GM21381 (cell line): ENCODE measurements at regions not wholly inside any gene's neighbourhood (a gene's known extent, or its start where the extent isn't known, plus 50 kb on each side); places are given as distances from the start of the nearest gene placed in this dataset.

ENCODE experiments used
- ATAC-seq: cut with Tn5 transposase; IDR thresholded peaks from one replicate; pipeline ENCODE4 v1.9.1; 2021; ENCODE audit warnings: mild to moderate bottlenecking, moderate library complexity; ENCODE audit not compliant: unreplicated experiment

DNA sequence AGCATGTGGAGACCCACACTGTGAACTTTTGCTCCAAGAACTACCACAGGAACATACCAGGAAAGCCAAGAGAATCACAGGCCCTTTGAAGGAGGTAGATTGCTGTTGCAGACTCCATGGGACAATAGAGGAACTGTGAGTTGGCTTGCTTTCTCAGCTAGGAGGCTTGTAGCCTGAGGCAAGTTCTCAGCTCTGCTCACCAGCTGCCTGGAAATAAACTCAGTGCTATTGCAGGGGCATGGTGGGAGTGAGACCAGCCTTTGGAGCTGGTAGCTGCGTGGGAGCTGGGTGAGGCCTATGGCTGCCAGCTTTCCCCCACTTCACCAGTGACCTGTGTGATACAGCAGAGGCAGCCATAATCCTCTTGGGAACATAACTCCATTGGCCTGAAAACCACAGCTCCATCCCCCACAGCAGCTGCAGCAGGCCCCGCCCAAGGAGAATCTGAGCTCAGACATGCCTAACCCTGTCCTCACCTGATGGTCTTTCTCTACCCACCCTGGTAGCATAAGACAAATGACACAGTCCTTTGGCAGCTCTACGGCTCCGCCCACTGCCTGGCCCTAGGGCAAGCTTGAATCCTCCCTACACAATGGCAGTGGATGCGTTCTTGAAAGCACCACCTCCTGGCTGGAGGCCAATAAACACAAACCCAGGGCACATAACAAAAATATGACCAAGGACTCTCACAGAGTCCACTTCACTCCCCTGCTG is 389.5 kb downstream of the KIF4B start:
- ATAC-seq = no peak

DNA sequence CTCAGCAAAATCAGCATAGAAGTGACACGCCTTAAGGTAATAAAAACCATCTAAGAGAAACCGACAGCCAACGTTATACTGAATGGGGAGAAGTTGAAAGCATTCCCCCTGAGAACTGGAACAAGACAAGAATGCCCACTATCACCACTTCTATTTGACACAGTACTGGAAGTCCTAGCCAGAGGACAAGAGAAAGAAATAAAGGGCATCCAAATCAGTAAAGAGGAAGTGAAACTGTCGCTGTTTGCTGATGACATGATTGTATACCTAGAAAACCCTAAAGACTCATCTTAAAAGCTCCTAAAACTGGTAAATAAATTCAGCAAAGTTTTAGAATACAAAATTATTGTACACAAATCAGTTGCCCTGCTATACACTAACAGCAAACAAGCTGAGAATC is 393.3 kb downstream of the KIF4B start:
- no peak for ATAC-seq

DNA sequence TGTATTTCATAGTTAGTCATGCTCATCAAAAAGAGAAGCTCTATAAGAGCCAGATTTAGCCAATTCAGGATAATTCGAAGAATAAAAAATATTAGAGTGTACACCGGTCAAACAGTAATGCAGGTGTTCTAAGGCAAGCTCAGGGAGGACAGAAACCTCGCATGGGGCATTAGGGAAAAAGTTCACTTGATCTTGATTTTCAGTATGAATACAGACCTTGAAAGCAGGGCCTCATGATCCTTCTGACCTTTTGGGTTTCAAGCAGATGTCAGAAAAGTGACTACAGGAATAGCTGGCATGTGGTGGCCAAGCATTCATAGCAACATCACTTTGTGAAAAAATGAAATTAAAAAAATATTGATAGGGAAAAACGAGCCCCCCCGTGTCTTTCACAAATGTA is 394.9 kb downstream of the KIF4B start:
- no peak for ATAC-seq

DNA sequence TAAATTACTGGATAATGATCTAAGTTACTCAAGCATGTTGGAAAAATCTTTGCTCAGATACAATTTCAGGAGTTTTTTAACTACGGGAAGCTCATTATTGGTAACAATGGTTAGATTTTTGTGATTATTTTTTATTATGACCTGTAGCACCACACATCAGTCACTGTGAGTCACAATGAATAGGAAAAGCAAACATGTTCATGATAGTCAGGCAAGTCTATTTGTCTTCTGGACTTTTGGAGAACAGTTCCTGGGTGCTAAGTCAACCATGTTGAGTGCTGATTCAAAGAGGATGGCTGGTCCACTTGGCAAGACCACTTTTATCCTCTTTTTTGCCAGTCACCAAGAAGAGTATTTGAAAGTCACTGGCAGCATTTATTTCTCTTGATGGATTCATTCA is 403.2 kb downstream of the KIF4B start:
- no peak for ATAC-seq

DNA sequence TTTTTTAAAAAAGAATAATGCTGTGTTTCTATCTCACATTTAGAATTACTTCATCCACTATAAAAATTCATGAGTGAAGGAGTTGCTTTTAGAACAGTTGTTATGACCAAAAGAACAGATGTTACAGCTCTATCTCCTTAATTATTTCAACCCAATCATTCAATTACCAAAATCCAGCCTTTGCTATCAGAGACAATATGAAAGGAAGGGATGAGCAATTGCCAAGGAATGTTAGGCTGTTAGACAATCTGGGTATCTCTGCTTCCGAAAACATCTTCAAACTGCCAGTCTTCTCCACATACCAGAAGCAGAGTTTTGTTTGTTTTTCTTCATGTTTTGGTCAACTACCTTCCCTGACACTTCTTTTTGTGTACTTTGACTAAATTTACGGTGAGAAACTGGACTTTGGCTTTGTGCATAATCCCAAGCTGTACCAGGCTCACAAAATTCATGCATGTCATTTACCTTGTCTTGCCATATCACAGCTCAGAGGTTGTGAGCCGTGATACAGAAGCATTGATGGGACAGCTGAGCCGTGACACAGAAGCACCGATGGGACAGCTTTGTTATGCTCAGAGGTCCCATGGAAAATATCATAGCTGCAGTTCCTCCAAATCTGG is 405.5 kb downstream of the KIF4B start:
- ATAC-seq = no peak

DNA sequence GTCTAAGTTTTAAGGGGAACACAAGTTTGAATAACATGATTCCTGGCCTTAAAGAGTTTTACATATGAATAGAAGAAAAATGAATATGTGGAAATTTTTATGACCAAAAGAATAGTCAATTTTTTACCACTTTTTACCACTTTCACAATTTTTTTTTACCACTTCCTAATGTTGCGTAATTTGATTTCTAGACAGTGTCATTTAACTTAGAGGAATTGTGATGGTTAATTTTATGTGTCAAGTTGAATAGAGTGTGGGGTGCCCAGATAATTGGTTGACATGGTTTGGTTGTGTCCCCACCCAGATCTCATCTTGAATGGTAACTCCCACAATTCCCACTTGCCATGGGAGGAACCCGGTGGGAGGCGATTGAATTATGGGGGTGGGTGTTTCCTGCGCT is 416.6 kb downstream of the KIF4B start:
- ATAC-seq = no peak

DNA sequence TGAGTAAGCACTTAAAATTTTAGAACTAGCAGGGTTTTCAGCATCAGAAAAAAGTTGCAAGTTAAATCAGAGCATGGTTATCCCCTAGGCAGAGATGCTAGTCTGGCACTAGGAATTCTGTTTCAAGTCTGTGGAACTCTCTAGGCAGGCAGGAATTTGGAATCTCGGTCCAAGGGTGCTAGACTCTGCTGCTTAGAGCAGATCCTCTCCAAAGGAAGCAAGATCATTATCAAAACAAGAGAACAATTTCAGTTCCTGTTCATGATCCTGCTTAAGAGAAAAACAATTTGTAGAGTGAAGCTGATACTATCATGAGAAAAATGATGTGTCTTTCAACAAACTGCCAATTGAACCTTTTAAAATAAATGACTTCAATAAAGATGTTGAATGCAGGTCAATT is 420.7 kb downstream of the KIF4B start:
- ATAC-seq = no peak

DNA sequence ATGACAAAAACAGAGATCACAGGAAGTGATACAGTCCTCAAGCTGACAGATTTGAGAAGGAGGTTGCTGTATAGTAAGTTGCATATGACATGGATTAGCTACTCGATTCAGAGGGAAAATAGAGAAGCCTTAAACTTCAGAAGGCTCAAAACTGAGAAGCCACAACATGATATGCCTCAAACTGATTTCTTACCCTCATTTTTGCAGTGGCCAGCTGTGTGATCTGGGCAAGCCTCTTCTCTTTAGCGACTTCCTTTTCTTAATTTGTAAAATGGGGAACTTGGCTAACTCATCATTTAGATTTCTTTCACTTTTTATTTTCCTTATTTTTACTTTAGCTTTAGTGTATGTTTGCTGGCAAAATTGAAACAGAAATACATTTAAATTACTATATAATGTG is 421.1 kb downstream of the KIF4B start:
- no peak for ATAC-seq

DNA sequence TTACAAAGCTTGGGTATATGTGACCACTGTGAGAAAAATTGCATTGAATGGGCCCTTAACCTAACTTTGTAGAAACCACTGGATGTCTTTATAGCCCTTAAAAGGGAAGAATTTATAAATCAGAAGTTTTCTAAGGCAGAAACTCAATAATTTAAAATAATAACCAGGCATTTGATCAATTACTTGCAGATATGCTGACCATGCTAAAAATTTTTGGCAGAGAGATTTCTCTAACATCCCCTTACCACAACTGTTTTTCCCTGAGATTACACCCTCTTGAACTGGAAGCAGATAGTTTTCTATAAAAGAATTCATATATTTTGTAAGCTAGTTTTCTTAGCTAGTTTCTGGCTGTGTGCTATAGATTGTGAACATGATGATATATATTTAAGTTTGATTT is 428.3 kb downstream of the KIF4B start:
- ATAC-seq = no peak

- ATAC-seq = no peak
These were observed 437.6 kb downstream of the KIF4B start for GRCh38 chr5:155451106-155451505.

DNA sequence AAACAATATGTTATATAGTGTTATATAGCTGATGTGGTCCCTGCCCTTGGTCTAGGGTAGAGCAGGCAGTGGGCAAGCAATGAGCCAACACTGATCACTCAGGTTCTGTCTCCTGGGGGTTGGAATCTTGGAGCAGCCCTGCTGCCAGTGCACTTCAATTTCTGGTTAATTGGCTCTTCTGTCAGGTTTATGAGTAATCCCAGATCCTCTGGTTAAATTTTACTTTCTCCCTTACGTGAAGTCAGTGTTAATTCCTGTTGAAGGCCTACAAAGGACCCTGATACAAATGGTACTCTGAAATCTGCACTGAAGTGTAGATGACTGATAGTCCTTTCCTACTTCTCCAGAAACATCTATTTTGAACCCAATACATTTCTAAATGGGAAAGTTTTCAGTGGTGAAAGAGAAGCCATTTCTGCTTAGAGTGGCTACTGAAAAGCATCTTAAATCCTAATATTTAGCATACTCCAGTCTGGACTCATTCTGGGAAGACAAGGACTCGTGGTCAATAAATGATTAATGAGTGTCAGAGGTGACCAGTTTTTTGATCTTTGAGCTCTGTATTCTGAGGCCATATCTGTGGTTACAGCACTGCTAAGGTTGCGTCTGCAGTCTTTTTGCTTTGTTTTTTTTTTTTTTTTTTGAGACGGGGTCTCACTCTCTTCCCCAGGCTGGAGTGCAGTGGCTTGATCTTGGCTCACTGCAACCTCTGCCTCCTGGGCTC is 442.4 kb downstream of the KIF4B start:
- no peak for ATAC-seq

DNA sequence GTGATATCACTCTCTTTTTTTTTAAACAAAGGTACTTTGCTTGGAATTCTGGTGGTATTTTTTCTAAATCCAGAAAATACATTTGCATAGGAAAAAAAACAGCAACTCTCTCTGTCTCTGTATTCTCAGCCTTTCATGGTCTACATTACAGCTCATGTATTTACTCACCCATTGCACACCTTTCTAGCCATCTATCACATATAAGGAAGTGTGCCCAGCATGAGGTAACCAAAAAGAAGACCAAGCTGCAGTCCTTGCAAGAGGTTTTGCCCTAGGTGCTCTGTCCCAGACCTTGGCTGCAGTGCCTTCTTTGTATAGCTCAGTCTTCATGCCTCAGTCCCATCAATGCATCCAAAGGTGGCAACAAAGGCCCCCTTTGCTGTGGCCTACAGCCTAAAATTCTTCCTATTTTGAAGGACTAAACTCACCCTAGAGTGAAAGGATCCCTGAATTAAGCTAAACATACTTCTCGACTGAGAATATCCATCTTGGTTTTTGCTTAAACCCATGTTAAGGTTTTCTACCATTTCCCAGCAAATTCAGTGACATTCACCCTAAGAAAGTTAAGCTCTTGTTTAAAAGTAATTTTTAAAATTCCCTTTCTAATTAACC is 446.4 kb downstream of the KIF4B start:
- no peak for ATAC-seq

GRCh38 chr5:155460501-155460931 is 447.0 kb downstream of the KIF4B start:
- no peak for ATAC-seq

GRCh38 chr5:155461304-155461703 is 447.7 kb downstream of the KIF4B start:
- no peak for ATAC-seq

DNA sequence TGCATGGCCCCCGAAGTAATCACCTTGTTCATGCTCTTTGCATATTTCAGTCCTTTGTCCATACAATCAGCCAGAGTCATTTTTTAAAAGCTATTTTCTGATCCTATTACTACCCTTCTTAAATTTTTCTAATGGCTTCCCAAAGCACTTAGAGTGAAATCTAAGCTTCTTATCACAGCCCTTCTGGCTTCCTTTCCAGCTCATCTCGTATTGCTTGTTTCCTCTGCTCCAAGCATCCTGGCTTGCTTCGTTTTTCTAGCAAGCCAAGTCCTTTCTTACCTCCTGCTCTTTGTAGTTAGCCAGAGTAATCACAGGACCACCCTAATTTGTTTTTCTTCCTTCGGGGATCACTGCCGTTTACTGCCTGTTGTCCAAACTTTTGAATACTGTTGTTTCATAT is 453.3 kb downstream of the KIF4B start:
- no peak for ATAC-seq

DNA sequence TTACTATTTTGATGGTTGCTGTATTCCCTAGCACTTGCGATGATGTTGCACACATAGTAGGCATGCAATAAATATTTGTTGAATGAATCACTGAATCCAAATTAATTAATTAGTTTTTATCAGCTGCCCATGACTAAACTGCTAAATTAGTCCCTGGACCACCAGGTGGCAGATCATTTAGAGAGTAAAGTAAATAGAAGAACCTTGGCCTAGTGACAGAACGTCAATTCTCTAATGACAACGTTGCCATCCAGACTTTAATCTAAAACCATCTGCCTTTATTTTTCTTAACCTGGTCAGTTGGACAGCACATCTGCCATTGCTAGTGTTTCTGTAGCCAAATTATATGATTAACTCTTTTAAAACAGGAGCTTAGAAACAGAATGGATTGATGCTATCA is 457.5 kb downstream of the KIF4B start:
- no peak for ATAC-seq

DNA sequence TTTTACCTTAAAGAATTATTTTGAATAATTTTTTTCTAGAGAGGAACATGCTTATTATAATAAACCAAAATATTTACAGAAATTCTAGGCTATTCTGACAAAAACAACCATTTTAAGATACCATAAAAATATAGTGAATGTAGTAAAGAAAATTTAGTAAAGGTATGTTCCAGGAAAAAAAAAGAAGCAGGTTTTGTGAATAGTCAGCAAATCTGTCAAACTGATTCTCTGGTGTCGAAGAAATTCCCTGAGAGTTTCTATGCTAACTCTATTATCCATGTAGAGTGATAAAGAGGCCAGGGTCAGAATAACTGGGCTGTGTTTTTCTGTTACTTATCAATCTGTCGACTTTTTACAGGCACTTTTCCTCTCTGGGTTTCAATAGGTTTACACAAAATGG is 459.2 kb downstream of the KIF4B start:
- no peak for ATAC-seq

GRCh38 chr5:155475318-155475717 is 461.8 kb downstream of the KIF4B start:
- ATAC-seq = no peak

- no peak for ATAC-seq
These were observed 467.2 kb downstream of the KIF4B start for GRCh38 chr5:155480731-155481131.

DNA sequence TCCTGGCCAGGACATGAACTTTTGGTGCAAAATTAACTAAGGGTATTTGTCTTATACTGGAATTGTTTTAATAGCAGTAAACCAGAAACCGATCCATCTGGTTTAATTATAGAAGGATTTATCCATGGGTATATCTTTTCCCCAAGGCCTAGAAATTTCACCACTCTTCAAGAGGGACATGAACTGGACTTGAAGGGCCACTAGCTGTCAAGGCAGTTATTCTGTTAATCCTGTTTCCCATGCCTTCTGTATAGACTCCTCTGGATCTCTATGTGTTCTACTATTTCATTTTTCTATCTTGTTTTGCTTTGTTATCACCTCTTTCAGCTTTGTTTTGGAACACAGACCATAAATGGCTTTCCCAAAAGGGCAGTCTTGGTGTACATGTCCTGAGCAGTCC is 467.6 kb downstream of the KIF4B start:
- ATAC-seq = no peak

GRCh38 chr5:155482428-155482827 is 468.9 kb downstream of the KIF4B start:
- ATAC-seq = no peak

DNA sequence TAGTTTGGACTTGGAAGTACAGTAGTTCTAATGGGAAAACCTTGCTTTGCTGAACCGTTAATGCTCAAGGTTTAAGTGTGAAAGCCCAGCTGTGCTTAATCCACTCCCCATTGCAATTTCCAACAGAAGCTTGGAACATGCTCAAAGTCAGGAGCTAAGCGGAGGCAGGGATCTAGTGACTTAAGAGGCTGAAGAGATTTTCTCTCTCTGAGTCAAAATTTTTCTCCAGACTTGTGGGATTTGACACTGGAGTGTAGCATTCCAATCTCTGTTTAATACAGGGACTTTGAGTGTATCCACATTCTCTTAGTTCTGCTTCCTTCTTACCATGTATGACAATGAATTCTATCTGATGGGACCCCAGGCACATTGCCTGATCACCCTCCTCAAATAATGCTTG is 471.8 kb downstream of the KIF4B start:
- ATAC-seq = no peak
